SK-N-SH (cell line): ENCODE measurements at regions not wholly inside any gene's neighbourhood (a gene's known extent, or its start where the extent isn't known, plus 50 kb on each side); places are given as distances from the start of the nearest gene placed in this dataset.

Experiments used
- CHD2 ChIP-seq: fragments of 150-350 bp; IDR thresholded peaks from 2 replicates; pipeline ENCODE4 v1.6.1; 2018; ENCODE audit warnings: low read length; ENCODE audit not compliant: partially characterized antibody
- CTCF ChIP-seq: fragments of 200-600 bp; sonication (generic); IDR thresholded peaks from 2 replicates; pipeline ENCODE4 v1.6.1; 2017; ENCODE audit warnings: antibody characterized with exemption, mild to moderate bottlenecking, moderate library complexity
- ELF1 ChIP-seq: IDR thresholded peaks from 2 replicates; pipeline ENCODE4 v1.4.0; 2012
- GABPA ChIP-seq: IDR thresholded peaks from 2 replicates; pipeline ENCODE4 v1.4.0; 2012; ENCODE audit warnings: low read depth, mild to moderate bottlenecking
- JUND ChIP-seq: IDR thresholded peaks from 2 replicates; pipeline ENCODE4 v1.4.0; 2012
- MAX ChIP-seq: IDR thresholded peaks from 2 replicates; pipeline ENCODE4 v1.4.0; 2012; ENCODE audit warnings: low read depth
- POLR2AphosphoS5 ChIP-seq: IDR thresholded peaks from 2 replicates; pipeline ENCODE4 v1.6.1; 2012; ENCODE audit warnings: low read depth, low read length
- RCOR1 ChIP-seq: fragments of 150-350 bp; IDR thresholded peaks from 2 replicates; pipeline ENCODE4 v1.6.1; 2017; ENCODE audit warnings: antibody characterized with exemption, low read length
- SMC3 ChIP-seq: IDR thresholded peaks from 2 replicates; pipeline ENCODE4 v1.6.1; 2012; ENCODE audit warnings: low read depth, low read length, improper control_type of control experiment
- TAF1 ChIP-seq: IDR thresholded peaks from 2 replicates; pipeline ENCODE4 v1.6.1; 2012; ENCODE audit warnings: low read depth, mild to moderate bottlenecking, low read length, moderate library complexity, borderline replicate concordance
- YY1 ChIP-seq: IDR thresholded peaks from 2 replicates; pipeline ENCODE4 v1.4.0; 2012; ENCODE audit warnings: low read depth, mild to moderate bottlenecking

- TF ChIP-seq CTCF (no peak), CHD2 (no peak), RCOR1 (no peak), JUND (no peak), GABPA (no peak), MAX (no peak), YY1 (no peak), POLR2AphosphoS5 (no peak), ELF1 (no peak), TAF1 (no peak), SMC3 (no peak)
Measured at GRCh38 chr10:69714572-69714971, 84.5 kb downstream of the FAM241B start.
